ENCODE measurements at regions not wholly inside any gene's neighbourhood (a gene's known extent, or its start where the extent isn't known, plus 50 kb on each side); places are given as distances from the start of the nearest gene placed in this dataset.

- no peak overlapping the region for H2BK5ac ChIP-seq (ENCODE audit: insufficient read length, low read length)
- H4K20me1 ChIP-seq (ENCODE audit: control insufficient read depth, insufficient read depth, insufficient read length): no peaks in the 10 kb centered on the region
- no peaks in the 10 kb centered on the region for H3K79me1 ChIP-seq (ENCODE audit: insufficient read depth, low read depth, low read length, poor library complexity, severe bottlenecking)
- peaks cover 16% of the 10 kb centered on the region for H3K27me3 Mint-ChIP-seq (ENCODE audit: low read depth)
- no peaks in the 10 kb centered on the region for H3K4me1 ChIP-seq (ENCODE audit: insufficient read depth, low read length)
- H3K56ac ChIP-seq (ENCODE audit: insufficient read length, low read depth, low read length): no peak overlapping the region
- no peak overlapping the region for H4K91ac ChIP-seq (ENCODE audit: insufficient read length, low read depth, low read length)
- H2BK15ac ChIP-seq (ENCODE audit: low read depth, low read length): no peak overlapping the region
- H3K79me2 ChIP-seq (ENCODE audit: insufficient read depth, low read length): no peaks in the 10 kb centered on the region
- H3T11ph ChIP-seq (ENCODE audit: low read length): no peak overlapping the region
- no peak overlapping the region for H3K23ac ChIP-seq (ENCODE audit: insufficient read length, low read depth, low read length)
- H3K18ac ChIP-seq (ENCODE audit: insufficient read length, low read depth, low read length): no peak overlapping the region
- peak; percentile 26 for DNase-seq
- no peak overlapping the region for H2BK120ac ChIP-seq (ENCODE audit: low read depth, low read length, poor library complexity, severe bottlenecking)
- H3K14ac ChIP-seq (ENCODE audit: insufficient read depth, low read length): no peak overlapping the region
- H4K8ac ChIP-seq (replicated peaks; ENCODE audit: insufficient read length, low read depth, low read length): no peak overlapping the region
- H3K4me3 Mint-ChIP-seq: no peak overlapping the region
- H2AFZ ChIP-seq (ENCODE audit: low read length): no peak overlapping the region
- H3K9me3 ChIP-seq (ENCODE audit: control insufficient read depth, low read depth, low read length): no peaks in the 10 kb centered on the region
- H4K5ac ChIP-seq (ENCODE audit: insufficient read length, low read depth, low read length): no peak overlapping the region
- no peak overlapping the region for H2AK5ac ChIP-seq (ENCODE audit: insufficient read length, low read length)
- H3K23me2 ChIP-seq (ENCODE audit: insufficient read length, low read depth, low read length, poor library complexity, severe bottlenecking): no peaks in the 10 kb centered on the region
- no peaks in the 10 kb centered on the region for H3K27me3 ChIP-seq (ENCODE audit: insufficient read depth, low read length)
- TF ChIP-seq CTCF (conservative IDR thresholded peaks at IDR 0.05): no peak
- no peak overlapping the region for H2BK12ac ChIP-seq (ENCODE audit: insufficient read length, low read depth, low read length)
- H3K27ac Mint-ChIP-seq: no peak overlapping the region
- no peak overlapping the region for H3K9ac ChIP-seq (ENCODE audit: extremely low read depth, insufficient read length, low read length)
- H3K4ac ChIP-seq (ENCODE audit: low read depth, low read length): no peak overlapping the region
- WGBS (ENCODE audit: extremely low coverage, insufficient read length, low lambda C conversion rate): no CpG with 5 or more reads among the region's 13 CpGs
- H3K4me1 Mint-ChIP-seq: no peaks in the 10 kb centered on the region
- peaks cover 0 to 2% of the 10 kb centered on the region in 2 experiments; a peak in 1 of 5 replicates for H3K9me3 Mint-ChIP-seq
- no peak overlapping the region for H3K4me2 ChIP-seq (ENCODE audit: insufficient read depth, insufficient read length, low read length)
- H2BK20ac ChIP-seq (ENCODE audit: low read depth, low read length, poor library complexity, severe bottlenecking): no peak overlapping the region
- H3K36me3 Mint-ChIP-seq (ENCODE audit: insufficient read depth in 1 of 3, low read depth in 3 of 3): no peaks in the 10 kb centered on the region
- H3K27ac ChIP-seq (ENCODE audit: insufficient read length, low read depth, low read length): no peak overlapping the region
Measured at GRCh38 chr6:43978473-43979346, 148.5 kb downstream of the MRPL14 start.
